A549 (cell line): ENCODE measurements at regions not wholly inside any gene's neighbourhood (a gene's known extent, or its start where the extent isn't known, plus 50 kb on each side); places are given as distances from the start of the nearest gene placed in this dataset.

Experiments used
- CHD2 ChIP-seq: fragments of 150-350 bp; IDR thresholded peaks from 2 replicates; pipeline ENCODE4 v1.6.1; 2014; ENCODE audit warnings: low read length; ENCODE audit not compliant: partially characterized antibody
- ESRRA ChIP-seq: fragments of 150-350 bp; IDR thresholded peaks from 2 replicates; pipeline ENCODE4 v1.6.1; 2014; ENCODE audit warnings: mild to moderate bottlenecking, low read length, borderline replicate concordance
- HEYL ChIP-seq: fragments of 250-450 bp; sonication (Bioruptor Pico); IDR thresholded peaks from 2 replicates; pipeline ENCODE4 v1.8.0; 2021; ENCODE audit warnings: mild to moderate bottlenecking, moderate library complexity
- POLR2A ChIP-seq: IDR thresholded peaks from 2 replicates; pipeline ENCODE4 v1.6.1; 2012; ENCODE audit warnings: mild to moderate bottlenecking, low read length
- TF ChIP-seq, protein P1 (sequence below): fragments of >200 bp; sonication (Bioruptor Twin); formaldehyde crosslinking; IDR thresholded peaks from 3 replicates; pipeline ENCODE4 v1.5.1; 2016
- TF ChIP-seq, protein P2 (sequence below): fragments of 150-350 bp; IDR thresholded peaks from 2 replicates; pipeline ENCODE4 v1.6.1; 2014; ENCODE audit warnings: low read depth, mild to moderate bottlenecking, low read length
- TF ChIP-seq, protein P3 (sequence below): fragments of 450-650 bp; IDR thresholded peaks from 2 replicates; pipeline ENCODE4 v1.6.1; 2014; ENCODE audit warnings: antibody characterized with exemption
- TF ChIP-seq, protein P4 (sequence below): fragments of 250-450 bp; sonication (Bioruptor Pico); IDR thresholded peaks from 2 replicates; pipeline ENCODE4 v1.5.0; 2021; ENCODE audit warnings: mild to moderate bottlenecking, moderate library complexity, borderline replicate concordance
- TF ChIP-seq, protein P5 (sequence below): IDR thresholded peaks from 2 replicates; pipeline ENCODE4 v1.6.1; 2012

DNA sequence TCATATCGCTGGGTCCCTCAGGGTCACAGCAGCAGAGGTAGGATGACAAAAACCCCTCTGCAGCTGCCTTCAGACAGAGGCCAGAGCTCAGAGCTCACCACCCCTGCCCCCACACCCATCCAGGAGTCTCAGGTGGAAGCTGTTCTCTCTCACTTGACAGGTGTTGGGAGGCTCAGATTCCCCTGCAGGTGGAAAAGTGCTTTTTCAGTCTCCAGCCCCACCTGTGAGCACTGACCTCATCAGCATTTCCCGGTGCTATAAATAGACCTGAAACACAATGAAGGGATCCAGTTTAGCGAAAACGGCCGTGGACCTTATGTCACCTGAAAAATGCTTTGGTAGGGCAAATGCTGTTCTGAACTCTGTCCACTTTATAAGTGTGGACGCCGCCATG, 254.9 kb downstream of the NDUFA10 start:
- TF ChIP-seq, protein P1, sequence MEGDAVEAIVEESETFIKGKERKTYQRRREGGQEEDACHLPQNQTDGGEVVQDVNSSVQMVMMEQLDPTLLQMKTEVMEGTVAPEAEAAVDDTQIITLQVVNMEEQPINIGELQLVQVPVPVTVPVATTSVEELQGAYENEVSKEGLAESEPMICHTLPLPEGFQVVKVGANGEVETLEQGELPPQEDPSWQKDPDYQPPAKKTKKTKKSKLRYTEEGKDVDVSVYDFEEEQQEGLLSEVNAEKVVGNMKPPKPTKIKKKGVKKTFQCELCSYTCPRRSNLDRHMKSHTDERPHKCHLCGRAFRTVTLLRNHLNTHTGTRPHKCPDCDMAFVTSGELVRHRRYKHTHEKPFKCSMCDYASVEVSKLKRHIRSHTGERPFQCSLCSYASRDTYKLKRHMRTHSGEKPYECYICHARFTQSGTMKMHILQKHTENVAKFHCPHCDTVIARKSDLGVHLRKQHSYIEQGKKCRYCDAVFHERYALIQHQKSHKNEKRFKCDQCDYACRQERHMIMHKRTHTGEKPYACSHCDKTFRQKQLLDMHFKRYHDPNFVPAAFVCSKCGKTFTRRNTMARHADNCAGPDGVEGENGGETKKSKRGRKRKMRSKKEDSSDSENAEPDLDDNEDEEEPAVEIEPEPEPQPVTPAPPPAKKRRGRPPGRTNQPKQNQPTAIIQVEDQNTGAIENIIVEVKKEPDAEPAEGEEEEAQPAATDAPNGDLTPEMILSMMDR: no peak
- TF ChIP-seq, protein P2, sequence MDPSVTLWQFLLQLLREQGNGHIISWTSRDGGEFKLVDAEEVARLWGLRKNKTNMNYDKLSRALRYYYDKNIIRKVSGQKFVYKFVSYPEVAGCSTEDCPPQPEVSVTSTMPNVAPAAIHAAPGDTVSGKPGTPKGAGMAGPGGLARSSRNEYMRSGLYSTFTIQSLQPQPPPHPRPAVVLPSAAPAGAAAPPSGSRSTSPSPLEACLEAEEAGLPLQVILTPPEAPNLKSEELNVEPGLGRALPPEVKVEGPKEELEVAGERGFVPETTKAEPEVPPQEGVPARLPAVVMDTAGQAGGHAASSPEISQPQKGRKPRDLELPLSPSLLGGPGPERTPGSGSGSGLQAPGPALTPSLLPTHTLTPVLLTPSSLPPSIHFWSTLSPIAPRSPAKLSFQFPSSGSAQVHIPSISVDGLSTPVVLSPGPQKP: no peak
- TF ChIP-seq HEYL (CRISPR knock-in tag) (no peak), ESRRA (no peak), CHD2 (no peak), POLR2A (no peak)
- TF ChIP-seq, protein P3, sequence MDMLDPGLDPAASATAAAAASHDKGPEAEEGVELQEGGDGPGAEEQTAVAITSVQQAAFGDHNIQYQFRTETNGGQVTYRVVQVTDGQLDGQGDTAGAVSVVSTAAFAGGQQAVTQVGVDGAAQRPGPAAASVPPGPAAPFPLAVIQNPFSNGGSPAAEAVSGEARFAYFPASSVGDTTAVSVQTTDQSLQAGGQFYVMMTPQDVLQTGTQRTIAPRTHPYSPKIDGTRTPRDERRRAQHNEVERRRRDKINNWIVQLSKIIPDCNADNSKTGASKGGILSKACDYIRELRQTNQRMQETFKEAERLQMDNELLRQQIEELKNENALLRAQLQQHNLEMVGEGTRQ: no peak
- TF ChIP-seq, protein P4, sequence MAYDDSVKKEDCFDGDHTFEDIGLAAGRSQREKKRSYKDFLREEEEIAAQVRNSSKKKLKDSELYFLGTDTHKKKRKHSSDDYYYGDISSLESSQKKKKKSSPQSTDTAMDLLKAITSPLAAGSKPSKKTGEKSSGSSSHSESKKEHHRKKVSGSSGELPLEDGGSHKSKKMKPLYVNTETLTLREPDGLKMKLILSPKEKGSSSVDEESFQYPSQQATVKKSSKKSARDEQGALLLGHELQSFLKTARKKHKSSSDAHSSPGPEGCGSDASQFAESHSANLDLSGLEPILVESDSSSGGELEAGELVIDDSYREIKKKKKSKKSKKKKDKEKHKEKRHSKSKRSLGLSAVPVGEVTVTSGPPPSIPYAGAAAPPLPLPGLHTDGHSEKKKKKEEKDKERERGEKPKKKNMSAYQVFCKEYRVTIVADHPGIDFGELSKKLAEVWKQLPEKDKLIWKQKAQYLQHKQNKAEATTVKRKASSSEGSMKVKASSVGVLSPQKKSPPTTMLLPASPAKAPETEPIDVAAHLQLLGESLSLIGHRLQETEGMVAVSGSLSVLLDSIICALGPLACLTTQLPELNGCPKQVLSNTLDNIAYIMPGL: no peak
- TF ChIP-seq, protein P5, sequence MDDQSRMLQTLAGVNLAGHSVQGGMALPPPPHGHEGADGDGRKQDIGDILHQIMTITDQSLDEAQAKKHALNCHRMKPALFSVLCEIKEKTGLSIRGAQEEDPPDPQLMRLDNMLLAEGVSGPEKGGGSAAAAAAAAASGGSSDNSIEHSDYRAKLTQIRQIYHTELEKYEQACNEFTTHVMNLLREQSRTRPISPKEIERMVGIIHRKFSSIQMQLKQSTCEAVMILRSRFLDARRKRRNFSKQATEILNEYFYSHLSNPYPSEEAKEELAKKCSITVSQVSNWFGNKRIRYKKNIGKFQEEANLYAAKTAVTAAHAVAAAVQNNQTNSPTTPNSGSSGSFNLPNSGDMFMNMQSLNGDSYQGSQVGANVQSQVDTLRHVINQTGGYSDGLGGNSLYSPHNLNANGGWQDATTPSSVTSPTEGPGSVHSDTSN: no peak
